AG09309 (cell line): ENCODE measurements at regions not wholly inside any gene's neighbourhood (a gene's known extent, or its start where the extent isn't known, plus 50 kb on each side); places are given as distances from the start of the nearest gene placed in this dataset.

Experiments
- DNase-seq: peaks from one replicate; pipeline ENCODE4 v3.0.0-alpha.2; 2010; ENCODE audit warnings: low read depth
- H3K4me3 ChIP-seq: 2 replicates; pipeline ENCODE4 v1.5.1; 2011; ENCODE audit warnings: mild to moderate bottlenecking, low read depth, low read length, moderate library complexity; ENCODE audit not compliant: control insufficient read depth
- CTCF ChIP-seq: IDR thresholded peaks from 2 replicates; pipeline ENCODE4 v1.5.1; 2011; ENCODE audit warnings: mild to moderate bottlenecking, low read depth, low read length, inconsistent platforms; ENCODE audit not compliant: insufficient read depth, control insufficient read depth; ENCODE audit errors: missing control alignments

DNA sequence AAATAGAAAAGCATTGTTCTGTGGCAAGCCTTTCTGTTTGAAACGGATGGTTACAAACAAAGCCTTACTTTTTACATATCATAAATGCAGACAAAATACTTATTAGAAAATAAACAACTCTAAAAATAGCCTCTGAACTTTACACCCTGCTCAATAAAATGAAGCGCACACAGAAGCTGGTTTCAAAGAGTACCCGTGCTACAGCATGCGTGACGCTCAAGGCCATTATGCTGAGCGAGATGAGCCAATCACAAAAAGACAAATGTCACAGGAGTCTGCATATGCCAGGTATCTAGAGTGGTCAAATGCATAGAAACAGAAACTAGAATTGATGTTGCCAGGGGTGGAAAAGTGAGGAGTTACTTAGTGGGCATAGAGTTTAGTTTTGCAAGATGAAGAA is 326.5 kb upstream of the GATB start:
- no peak for DNase-seq
- H3K4me3 ChIP-seq: no peak overlapping the region
- TF ChIP-seq CTCF: no peak

- no peak overlapping the region for H3K4me3 ChIP-seq
- no peak for TF ChIP-seq CTCF
- DNase-seq: no peak
These were observed 324.9 kb upstream of the GATB start for GRCh38 chr4:152085657-152086056.

- no peak overlapping the region for H3K4me3 ChIP-seq
- TF ChIP-seq CTCF: no peak
- DNase-seq: no peak
These were observed 322.5 kb upstream of the GATB start for GRCh38 chr4:152083338-152083737.

DNA sequence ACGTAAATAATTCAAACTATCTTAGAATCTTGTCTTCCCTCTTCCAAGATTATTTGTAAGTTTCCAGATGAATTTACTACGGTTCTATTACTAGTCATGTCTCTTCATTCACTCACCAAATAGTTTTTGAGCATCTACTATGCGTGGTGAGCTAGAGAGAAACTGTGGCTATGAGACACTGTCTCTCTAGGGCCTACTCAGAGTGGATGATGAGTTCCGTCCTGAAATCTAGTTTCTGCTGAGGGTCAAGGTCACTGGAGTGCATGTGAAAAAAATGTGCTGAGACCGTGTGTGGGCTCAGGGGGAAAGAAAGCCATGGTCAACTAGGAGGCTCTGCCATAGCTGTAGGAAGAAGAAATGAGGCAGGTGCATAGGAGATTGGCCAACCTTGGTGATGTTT is 320.2 kb upstream of the GATB start:
- no peak overlapping the region for H3K4me3 ChIP-seq
- TF ChIP-seq CTCF: no peak
- no peak for DNase-seq

- H3K4me3 ChIP-seq: no peak overlapping the region
- no peak for TF ChIP-seq CTCF
- no peak for DNase-seq
These were observed 318.9 kb upstream of the GATB start for GRCh38 chr4:152079543-152080293.

DNA sequence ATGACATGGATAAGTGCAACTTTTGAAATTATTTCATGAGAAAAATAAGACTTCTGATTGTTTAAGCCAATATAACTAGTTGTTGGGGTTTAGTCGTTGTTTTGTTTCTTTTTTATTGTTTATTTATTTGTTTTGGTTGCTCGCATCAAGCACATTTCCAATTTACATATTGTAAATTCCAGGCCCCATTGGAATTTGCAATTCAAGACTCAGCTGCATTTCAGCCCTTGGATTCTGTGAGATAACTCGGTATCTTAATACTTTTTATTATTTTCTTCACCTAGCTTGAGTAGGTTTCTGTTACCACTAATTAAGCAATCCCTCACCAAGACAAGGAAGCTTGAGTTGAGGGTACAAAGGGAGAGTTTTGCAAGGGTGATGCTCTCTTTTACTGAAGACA is 318.3 kb upstream of the GATB start:
- no peak for DNase-seq
- H3K4me3 ChIP-seq: no peak overlapping the region
- no peak for TF ChIP-seq CTCF

- TF ChIP-seq CTCF: no peak
- H3K4me3 ChIP-seq: no peak overlapping the region
- DNase-seq: no peak
These were observed 316.8 kb upstream of the GATB start for GRCh38 chr4:152077582-152077981.
